ENCODE measurements at regions not wholly inside any gene's neighbourhood (a gene's known extent, or its start where the extent isn't known, plus 50 kb on each side); places are given as distances from the start of the nearest gene placed in this dataset.

DNA sequence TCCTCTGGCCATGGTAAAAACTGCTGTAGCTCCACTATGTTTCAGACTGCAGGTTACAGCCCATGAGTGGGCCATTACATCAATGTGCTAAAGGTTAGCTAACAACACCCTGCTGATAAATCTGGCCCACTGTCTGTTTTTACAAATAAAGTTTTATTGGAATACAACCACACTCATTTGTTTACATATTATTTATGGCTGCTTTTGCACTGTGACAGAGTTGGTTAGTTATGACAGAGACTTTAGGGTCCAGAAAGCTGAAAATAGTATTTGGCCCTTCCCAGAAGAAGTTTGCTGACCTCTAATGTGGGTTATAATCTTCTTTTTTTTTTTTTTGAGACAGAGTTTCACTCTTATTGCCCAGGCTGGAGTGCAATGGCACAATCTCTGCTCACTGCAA lies 134.2 kb upstream of the PWP1 start:
- ATAC-seq (no peak), DNase-seq (ENCODE audit: low spot score) (no peak), FAIRE-seq (no peak)
- no peak overlapping the region for H3K4me2 ChIP-seq (ENCODE audit: low read depth, low read length)
- ChIA-PET CTCF (ENCODE audit: low intra/inter-chr PET ratio, low total read pairs) (no interaction called here), POLR2A (no interaction called here)
- H3K9ac ChIP-seq (ENCODE audit: insufficient read depth, low read depth, low read length), result no peak overlapping the region
- H3K79me2 ChIP-seq (ENCODE audit: insufficient read depth, low read length), result no peaks in the 10 kb centered on the region
- H3K9me3 ChIP-seq (ENCODE audit: low read length), result no peaks in the 10 kb centered on the region
- TF ChIP-seq, protein P1, sequence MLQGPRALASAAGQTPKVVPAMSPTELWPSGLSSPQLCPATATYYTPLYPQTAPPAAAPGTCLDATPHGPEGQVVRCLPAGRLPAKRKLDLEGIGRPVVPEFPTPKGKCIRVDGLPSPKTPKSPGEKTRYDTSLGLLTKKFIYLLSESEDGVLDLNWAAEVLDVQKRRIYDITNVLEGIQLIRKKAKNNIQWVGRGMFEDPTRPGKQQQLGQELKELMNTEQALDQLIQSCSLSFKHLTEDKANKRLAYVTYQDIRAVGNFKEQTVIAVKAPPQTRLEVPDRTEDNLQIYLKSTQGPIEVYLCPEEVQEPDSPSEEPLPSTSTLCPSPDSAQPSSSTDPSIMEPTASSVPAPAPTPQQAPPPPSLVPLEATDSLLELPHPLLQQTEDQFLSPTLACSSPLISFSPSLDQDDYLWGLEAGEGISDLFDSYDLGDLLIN (CRISPR knock-in tag; IDR thresholded peaks at IDR 0.05; ENCODE audit: borderline replicate concordance), result no peak
- TF ChIP-seq, protein P2, sequence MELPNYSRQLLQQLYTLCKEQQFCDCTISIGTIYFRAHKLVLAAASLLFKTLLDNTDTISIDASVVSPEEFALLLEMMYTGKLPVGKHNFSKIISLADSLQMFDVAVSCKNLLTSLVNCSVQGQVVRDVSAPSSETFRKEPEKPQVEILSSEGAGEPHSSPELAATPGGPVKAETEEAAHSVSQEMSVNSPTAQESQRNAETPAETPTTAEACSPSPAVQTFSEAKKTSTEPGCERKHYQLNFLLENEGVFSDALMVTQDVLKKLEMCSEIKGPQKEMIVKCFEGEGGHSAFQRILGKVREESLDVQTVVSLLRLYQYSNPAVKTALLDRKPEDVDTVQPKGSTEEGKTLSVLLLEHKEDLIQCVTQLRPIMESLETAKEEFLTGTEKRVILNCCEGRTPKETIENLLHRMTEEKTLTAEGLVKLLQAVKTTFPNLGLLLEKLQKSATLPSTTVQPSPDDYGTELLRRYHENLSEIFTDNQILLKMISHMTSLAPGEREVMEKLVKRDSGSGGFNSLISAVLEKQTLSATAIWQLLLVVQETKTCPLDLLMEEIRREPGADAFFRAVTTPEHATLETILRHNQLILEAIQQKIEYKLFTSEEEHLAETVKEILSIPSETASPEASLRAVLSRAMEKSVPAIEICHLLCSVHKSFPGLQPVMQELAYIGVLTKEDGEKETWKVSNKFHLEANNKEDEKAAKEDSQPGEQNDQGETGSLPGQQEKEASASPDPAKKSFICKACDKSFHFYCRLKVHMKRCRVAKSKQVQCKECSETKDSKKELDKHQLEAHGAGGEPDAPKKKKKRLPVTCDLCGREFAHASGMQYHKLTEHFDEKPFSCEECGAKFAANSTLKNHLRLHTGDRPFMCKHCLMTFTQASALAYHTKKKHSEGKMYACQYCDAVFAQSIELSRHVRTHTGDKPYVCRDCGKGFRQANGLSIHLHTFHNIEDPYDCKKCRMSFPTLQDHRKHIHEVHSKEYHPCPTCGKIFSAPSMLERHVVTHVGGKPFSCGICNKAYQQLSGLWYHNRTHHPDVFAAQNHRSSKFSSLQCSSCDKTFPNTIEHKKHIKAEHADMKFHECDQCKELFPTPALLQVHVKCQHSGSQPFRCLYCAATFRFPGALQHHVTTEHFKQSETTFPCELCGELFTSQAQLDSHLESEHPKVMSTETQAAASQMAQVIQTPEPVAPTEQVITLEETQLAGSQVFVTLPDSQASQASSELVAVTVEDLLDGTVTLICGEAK (IDR thresholded peaks at IDR 0.05), result peak; percentile 23; the same call in 1 of the 2 replicates
- TF ChIP-seq, protein P2 (CRISPR knock-in tag; IDR thresholded peaks at IDR 0.05), result peak; percentile 58; the same call in 1 of the 2 replicates
- H3K4me1 ChIP-seq (ENCODE audit: insufficient read depth, low read length), result peaks cover 8% of the 10 kb centered on the region; the same call in 1 of the 2 replicates
- H3K27me3 ChIP-seq (ENCODE audit: control insufficient read depth in 1 of 2, insufficient read depth in 2 of 2, low read length in 2 of 2), result no peaks in the 10 kb centered on the region; a peak in 1 of 5 replicates
- no TSS peak for BruUV-seq (replicated peaks)
- in situ Hi-C loops (cut with HindIII; ENCODE audit: extremely low pct_ligation_motif_present, low pct_unique_long_range_greater_than_20kb), result no loop called here
- H3K27ac ChIP-seq (ENCODE audit: extremely low read length, insufficient read depth, low read length), result no peak overlapping the region
- H3K4me3 ChIP-seq (replicated peaks in 1 of 3; ENCODE audit: insufficient read depth in 1 of 3, low read depth in 2 of 3, low read length in 3 of 3), result no peak overlapping the region
- no peak overlapping the region for H2AFZ ChIP-seq (ENCODE audit: low read length)
- intact Hi-C loops (cut with micrococcal nuclease; ENCODE audit: unreplicated experiment), result no loop called here
- no peaks in the 10 kb centered on the region for H4K20me1 ChIP-seq (ENCODE audit: insufficient read depth, low read length)
- H3K36me3 ChIP-seq (replicated peaks in 1 of 2; ENCODE audit: control insufficient read depth in 1 of 2, insufficient read depth in 2 of 2, low read length in 2 of 2), result no peaks in the 10 kb centered on the region; a peak in 1 of 5 replicates
